Fibroblast of villous mesenchyme (primary cell): ENCODE measurements at regions not wholly inside any gene's neighbourhood (a gene's known extent, or its start where the extent isn't known, plus 50 kb on each side); places are given as distances from the start of the nearest gene placed in this dataset.
A peak's percentile ranks its signal among the peaks of the same experiment; 100 is the strongest.

Experiments
- DNase-seq: peaks from one replicate; pipeline ENCODE4 v3.0.0-alpha.2; 2010; ENCODE audit warnings: low read depth
- H3K4me3 ChIP-seq: 2 replicates; pipeline ENCODE4 v1.5.1; 2011; ENCODE audit warnings: low read depth, mild to moderate bottlenecking, low read length
- CTCF ChIP-seq: IDR thresholded peaks from 2 replicates; pipeline ENCODE4 v1.5.1; 2012; ENCODE audit warnings: low read depth, mild to moderate bottlenecking, low read length; ENCODE audit not compliant: insufficient read depth

GRCh38 chr12:115770643-115771042 lies 506.9 kb downstream of the MED13L start:
- no peak overlapping the region for H3K4me3 ChIP-seq
- no peak for TF ChIP-seq CTCF
- DNase-seq: no peak

- no peak overlapping the region for H3K4me3 ChIP-seq
- no peak for TF ChIP-seq CTCF
- no peak for DNase-seq
Measured at GRCh38 chr12:115767916-115768315, 509.6 kb downstream of the MED13L start.

GRCh38 chr12:115763982-115764621 lies 513.4 kb downstream of the MED13L start:
- H3K4me3 ChIP-seq: no peak overlapping the region
- DNase-seq: peak; percentile 15
- no peak for TF ChIP-seq CTCF

GRCh38 chr12:115763376-115763775 lies 514.1 kb downstream of the MED13L start:
- no peak for TF ChIP-seq CTCF
- peak; percentile 44 for DNase-seq
- no peak overlapping the region for H3K4me3 ChIP-seq

GRCh38 chr12:115762936-115763335 lies 514.6 kb downstream of the MED13L start:
- no peak for DNase-seq
- no peak for TF ChIP-seq CTCF
- no peak overlapping the region for H3K4me3 ChIP-seq

GRCh38 chr12:115761784-115762183 lies 515.7 kb downstream of the MED13L start:
- DNase-seq: no peak
- TF ChIP-seq CTCF: no peak
- no peak overlapping the region for H3K4me3 ChIP-seq

- H3K4me3 ChIP-seq: no peak overlapping the region
- no peak for TF ChIP-seq CTCF
- no peak for DNase-seq
Measured at GRCh38 chr12:115760231-115760630, 517.3 kb downstream of the MED13L start.
